Frontal cortex (tissue), 3 donors: ENCODE measurements at regions not wholly inside any gene's neighbourhood (a gene's known extent, or its start where the extent isn't known, plus 50 kb on each side); places are given as distances from the start of the nearest gene placed in this dataset.
"Not testable (repeated sequence)": the region's sequence is repeated elsewhere in the genome, so short reads cannot be mapped to it uniquely, and the experiment has no call there.

Experiments used
- DNase-seq, 2 donors: peaks; one replicate each; pipeline ENCODE4 v3.0.0; 2012; ENCODE audit warnings: low spot score in 2 of 2
- FAIRE-seq: peaks from 2 replicates; lab custom pipeline; 2012; peaks lifted over from hg19 to GRCh38; lab: Jason Lieb, UNC
- donor health status: control.
- donor health status: control.
- donor health status: control.

- no peak for DNase-seq
- no peak for FAIRE-seq
Observed at GRCh38 chr5:143641549-143642355, 170.2 kb upstream of the HMHB1 start.

DNA sequence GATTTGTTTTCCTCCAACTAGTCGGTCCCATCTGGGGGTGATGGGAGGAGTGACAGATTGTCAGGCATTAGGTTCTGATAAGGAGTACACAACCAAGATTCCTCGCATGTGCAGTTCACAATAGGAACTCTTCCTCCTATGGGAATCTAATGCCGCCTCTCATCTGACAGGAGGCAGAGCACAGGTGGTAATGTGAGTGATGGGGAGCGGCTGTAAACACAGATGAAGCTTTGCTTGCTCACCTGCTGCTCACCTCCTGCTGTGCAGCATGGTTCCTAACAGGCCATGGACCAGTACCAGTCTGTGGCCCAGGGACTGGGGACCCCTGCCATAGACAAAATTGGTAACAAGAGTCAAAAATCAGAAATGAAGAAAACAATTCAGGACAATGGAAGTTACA is 173.3 kb upstream of the HMHB1 start:
- no peak for FAIRE-seq
- no peak for DNase-seq

DNA sequence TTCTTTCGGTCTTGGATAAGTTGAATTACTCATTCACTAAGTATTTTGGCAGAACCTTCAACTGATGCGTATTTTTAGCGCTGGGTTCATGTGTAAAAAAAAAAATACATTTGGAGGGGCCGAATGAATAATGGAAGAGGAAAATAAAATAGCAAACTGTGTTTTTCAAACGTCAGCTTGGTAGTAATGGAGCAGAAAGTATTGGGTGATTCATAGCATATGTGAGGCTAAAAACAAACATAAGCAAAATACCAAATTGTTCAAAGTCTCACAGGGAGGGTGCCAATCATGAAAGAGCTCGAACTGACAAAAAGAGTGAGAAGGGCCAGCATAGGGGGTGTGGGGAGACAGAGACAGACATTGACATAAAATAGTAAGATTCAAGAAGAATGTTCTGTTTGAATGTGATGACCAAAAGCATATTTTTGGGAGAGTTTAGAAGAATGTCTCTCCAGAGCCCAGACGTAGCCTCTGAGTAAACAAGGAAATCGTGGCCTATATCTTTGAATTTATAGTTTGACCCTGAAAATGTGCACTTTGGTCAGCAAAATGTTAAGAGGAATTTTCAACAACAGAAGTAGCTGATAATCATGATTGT is 174.9 kb upstream of the HMHB1 start:
- DNase-seq (no peak), FAIRE-seq (no peak)

DNA sequence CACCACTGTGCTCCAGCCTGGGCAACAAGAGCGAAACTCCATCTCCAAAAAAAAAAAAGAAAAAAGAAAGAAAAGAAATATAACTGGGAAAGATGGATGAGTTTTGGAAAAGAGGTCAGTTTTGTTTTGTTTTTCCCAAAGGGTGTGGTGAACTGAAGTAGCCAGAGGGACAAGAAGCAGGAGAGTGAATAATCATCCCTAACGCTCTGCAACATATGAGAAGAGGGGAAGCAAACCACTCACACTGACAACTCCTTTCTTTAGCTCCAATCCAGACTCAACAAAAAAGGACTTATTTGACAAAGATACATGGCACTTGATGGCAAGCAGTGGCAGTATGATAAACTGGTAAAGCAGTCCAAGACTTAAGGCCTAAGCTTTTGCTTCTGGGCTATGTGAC is 176.1 kb upstream of the HMHB1 start:
- DNase-seq (no peak), FAIRE-seq (no peak)

- DNase-seq: no peak
- no peak for FAIRE-seq
Observed at GRCh38 chr5:143635146-143635752, 176.7 kb upstream of the HMHB1 start.

- FAIRE-seq: no peak
- no peak for DNase-seq
Observed at GRCh38 chr5:143634689-143635088, 177.3 kb upstream of the HMHB1 start.

DNA sequence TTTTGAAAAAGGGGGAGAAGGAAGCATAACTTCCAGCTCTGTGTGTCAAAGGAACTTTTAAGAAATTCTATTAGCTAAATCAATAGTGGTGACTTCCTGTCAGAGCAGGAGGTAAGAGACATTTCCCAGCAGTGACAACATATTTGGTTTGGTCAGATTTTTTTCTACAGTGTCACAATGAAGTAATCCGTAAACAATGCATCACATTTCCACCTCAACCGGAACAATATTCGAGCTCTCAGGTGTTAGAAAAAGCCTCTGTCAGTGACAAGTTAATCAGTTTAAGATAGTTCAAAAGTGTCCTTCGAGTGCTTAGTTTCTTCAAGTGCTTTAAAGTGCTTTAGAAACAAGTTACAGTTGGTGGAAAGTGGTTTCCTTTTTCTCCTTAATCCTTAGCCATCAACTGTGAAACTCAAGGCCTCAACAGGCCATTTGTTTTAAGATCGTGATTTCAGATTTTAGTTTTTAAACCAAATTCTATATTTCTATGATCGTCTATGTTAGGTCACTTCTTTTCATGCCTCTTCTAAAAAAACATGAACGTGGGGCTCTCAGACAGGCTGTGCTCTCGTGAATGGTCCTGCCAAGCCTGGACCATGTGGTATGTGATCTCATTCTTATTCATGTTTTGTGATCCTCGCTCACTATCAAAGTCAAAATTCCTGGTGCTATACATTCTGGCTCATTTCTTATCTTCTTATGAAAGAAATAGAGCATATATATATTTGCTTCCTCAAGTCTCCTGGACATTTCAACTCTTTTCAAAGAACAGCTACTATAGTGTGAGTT is 181.9 kb upstream of the HMHB1 start:
- FAIRE-seq (no peak), DNase-seq (no peak)

GRCh38 chr5:143625048-143625447 is 186.9 kb upstream of the HMHB1 start:
- DNase-seq, FAIRE-seq: not testable (repeated sequence)

DNA sequence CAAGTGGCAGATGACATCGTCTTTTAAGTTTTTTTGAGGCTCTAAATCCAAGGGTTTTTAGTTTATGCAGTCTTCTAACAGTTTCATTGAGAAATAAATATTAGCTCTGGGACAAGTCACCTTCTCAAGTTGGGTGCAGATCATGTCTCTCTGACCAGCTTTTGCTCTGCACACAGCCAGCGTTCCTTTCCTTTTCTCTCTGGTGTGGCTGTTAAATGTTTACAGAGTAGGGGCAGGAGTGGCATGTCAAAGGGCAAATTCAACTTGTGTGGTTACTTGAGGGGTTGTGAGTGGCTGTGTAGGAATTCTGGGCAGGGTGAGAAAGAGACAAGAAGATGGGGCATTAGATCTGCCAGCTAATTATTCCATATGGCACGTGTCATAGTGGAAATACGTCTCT is 187.5 kb upstream of the HMHB1 start:
- FAIRE-seq: no peak
- no peak for DNase-seq

DNA sequence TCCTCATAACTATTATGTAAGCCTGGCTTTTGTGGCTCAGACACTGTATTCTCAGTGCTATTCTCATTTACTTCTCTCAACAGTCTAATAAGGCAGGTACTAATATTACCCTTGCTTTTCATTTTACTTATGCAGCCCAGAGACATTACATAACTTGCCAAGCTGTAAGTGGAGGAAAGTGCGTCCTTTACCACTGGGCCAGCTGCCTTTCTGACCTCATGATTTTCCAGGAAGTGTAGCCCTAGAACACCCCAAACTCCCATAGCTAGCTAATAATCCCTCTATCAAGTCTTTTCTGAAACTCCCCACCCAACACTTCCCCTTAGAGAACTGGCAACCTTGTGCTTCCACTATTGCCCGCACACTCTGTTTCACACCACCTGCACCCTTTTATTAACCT is 192.9 kb upstream of the HMHB1 start:
- no peak for DNase-seq
- FAIRE-seq: no peak

GRCh38 chr5:143618141-143618540 is 193.8 kb upstream of the HMHB1 start:
- DNase-seq (no peak), FAIRE-seq (no peak)

DNA sequence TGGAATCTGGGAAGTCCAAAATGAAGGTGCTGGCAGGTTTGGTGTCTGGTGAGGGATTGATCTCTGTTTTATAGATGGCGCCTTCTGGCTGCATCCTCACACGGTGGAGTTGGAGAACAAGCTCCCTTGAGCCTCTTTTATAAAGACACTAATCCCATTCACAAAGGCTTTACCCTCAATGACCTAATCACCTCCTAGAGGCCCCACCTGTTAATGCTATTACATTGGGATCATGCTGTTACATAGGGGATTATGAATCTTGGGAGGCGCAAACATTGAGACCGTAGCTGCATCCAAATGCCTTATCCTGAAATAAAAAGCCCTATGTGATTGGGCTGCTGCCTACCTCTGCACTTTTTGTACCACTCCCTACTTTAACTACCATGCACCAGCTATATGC is 197.1 kb upstream of the HMHB1 start:
- FAIRE-seq: no peak
- DNase-seq: no peak

DNA sequence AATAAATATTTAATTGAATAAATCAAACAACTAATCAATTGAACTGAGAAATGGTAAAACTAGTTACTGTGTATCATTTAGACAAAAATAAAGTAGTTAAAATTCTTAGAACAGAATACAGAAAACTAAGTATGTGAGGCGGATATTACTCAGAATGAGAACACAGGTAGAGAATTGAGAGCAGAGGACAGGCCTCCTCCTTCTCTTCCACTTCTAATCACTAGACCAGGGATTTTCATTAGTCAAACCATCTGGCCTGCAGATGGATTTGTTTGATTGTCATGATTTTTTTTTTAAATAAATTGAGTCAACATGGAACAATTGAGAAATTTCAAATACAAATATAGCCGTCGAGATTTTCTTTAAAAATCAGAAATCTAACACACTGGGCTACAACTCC is 198.6 kb upstream of the HMHB1 start:
- DNase-seq (no peak), FAIRE-seq (no peak)

DNA sequence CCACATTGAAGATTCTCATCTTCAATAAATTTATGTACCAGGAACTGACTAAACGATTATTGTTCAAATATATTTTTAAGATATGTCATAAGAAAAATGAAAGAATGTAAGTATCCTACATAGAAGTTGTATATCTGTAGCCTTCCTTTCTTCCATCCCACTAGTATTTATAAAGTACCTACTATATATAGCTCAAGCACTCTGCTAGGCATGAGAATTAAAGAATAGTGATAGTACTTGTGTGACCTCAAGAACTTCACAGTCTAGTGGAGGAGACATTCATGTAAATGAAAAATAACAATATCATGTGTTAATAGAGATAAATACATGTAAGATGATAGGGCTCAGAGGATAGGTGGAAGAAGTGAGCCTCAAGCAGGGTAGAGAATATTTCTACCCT is 201.0 kb upstream of the HMHB1 start:
- DNase-seq: no peak
- no peak for FAIRE-seq

GRCh38 chr5:143606043-143606752 is 202.7 kb upstream of the NR3C1 start:
- no peak for FAIRE-seq

GRCh38 chr5:143605403-143606005 is 202.0 kb upstream of the NR3C1 start:
- DNase-seq (no peak), FAIRE-seq (no peak)

More at GRCh38 chr5:143606043-143606752, 202.7 kb upstream of the NR3C1 start:
- DNase-seq: no peak

DNA sequence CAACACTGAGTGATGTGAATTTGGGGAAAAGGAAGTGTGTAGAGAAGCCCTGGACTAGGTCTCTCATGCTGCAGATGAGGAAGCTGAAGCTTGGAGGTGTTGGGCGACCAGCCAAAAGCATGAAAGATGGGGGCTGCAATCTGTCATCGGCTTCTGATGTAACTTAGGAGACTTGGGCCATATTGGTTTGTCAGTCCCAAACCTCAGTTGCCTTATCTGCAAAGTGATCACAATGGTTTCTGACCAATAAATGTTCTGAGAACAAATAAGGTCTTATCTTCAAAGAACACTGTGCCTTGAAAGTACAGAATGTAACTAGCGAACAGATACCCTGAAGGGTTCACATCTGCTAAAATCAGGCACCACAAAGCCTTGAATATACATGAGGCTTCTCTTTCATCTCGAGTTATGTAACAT is 198.4 kb upstream of the NR3C1 start:
- FAIRE-seq: no peak
- DNase-seq: no peak

DNA sequence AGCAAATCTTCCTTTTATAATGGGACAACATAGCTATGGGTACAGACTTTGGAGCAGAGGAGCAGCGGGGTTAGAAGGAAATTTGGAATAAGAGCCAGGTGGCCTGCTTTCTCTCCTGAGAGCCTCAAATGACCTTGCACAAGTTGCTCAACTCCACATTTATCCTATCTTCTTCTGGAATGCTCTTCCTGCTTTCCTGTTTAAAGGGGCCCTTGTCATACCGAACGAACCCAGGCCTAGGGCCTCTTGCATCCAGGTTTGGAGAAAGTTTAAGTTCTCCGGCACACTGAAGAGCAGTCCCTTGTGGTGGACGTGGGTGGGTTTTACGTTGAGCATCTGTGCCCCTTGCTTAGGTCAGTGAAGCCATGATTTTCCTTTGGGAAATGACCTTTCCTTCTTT is 197.9 kb upstream of the NR3C1 start:
- FAIRE-seq (no peak), DNase-seq (no peak)

- no peak for DNase-seq
- no peak for FAIRE-seq
Observed at GRCh38 chr5:143600396-143601075, 197.1 kb upstream of the NR3C1 start.
